K562 (cell line): ENCODE measurements at regions not wholly inside any gene's neighbourhood (a gene's known extent, or its start where the extent isn't known, plus 50 kb on each side); places are given as distances from the start of the nearest gene placed in this dataset.

Source experiments
- ARHGAP35 ChIP-seq: fragments of 450-650 bp; IDR thresholded peaks from 2 replicates; pipeline ENCODE4 v1.6.1; 2018; ENCODE audit not compliant: partially characterized antibody
- ESRRA ChIP-seq: fragments of 450-650 bp; IDR thresholded peaks from 2 replicates; pipeline ENCODE4 v1.6.1; 2014; ENCODE audit warnings: low read depth, mild to moderate bottlenecking, moderate library complexity, borderline replicate concordance
- EWSR1 ChIP-seq: fragments of 450-650 bp; IDR thresholded peaks from 2 replicates; pipeline ENCODE4 v1.6.1; 2018; ENCODE audit warnings: borderline replicate concordance, mild to moderate bottlenecking, low read depth, moderate library complexity; ENCODE audit not compliant: partially characterized antibody
- GABPA ChIP-seq: fragments of 200-800 bp; sonication (Bioruptor generic); conservative IDR thresholded peaks from 2 replicates; pipeline ENCODE4 v1.6.1; 2016; ENCODE audit warnings: low read depth, missing genetic modification characterization, missing compliant biosample characterization
- GTF2E2 ChIP-seq: fragments of 200-800 bp; sonication (Bioruptor generic); IDR thresholded peaks from 2 replicates; pipeline ENCODE4 v1.6.1; 2016; ENCODE audit warnings: missing genetic modification characterization, missing compliant biosample characterization
- MECOM ChIP-seq: fragments of 250-450 bp; sonication (Bioruptor Pico); IDR thresholded peaks from 2 replicates; pipeline ENCODE4 v1.8.0; 2022; ENCODE audit warnings: inconsistent platforms
- MTA2 ChIP-seq: fragments of 450-650 bp; IDR thresholded peaks from 2 replicates; pipeline ENCODE4 v1.6.1; 2016; ENCODE audit warnings: low read depth
- PPARD ChIP-seq: fragments of 250-450 bp; sonication (Bioruptor Pico); IDR thresholded peaks from 2 replicates; pipeline ENCODE4 v1.8.0; 2022; ENCODE audit warnings: inconsistent platforms, mild to moderate bottlenecking, moderate library complexity
- SPI1 ChIP-seq: IDR thresholded peaks from 2 replicates; pipeline ENCODE4 v1.6.1; 2011; ENCODE audit warnings: low read depth, low read length, control low read depth, borderline replicate concordance
- TAF9B ChIP-seq: fragments of 450-650 bp; IDR thresholded peaks from 2 replicates; pipeline ENCODE4 v1.6.1; 2018; ENCODE audit warnings: mild to moderate bottlenecking; ENCODE audit not compliant: partially characterized antibody
- TF ChIP-seq, protein P1 (sequence below): fragments of 250-450 bp; sonication (Bioruptor Pico); IDR thresholded peaks from 2 replicates; pipeline ENCODE4 v1.8.0; 2022; ENCODE audit warnings: moderate library complexity, mild to moderate bottlenecking, inconsistent platforms
- TF ChIP-seq, protein P2 (sequence below): sonication (generic); formaldehyde crosslinking; IDR thresholded peaks from 2 replicates; pipeline ENCODE4 v1.8.0; 2022; ENCODE audit warnings: mild to moderate bottlenecking, missing genetic modification reagents
- TF ChIP-seq, protein P3 (sequence below), 2 experiments: IDR thresholded peaks; 2 replicates each; pipeline ENCODE4 v1.6.1; 2012; ENCODE audit warnings: improper control_type of control experiment in 2 of 2, low read depth in 2 of 2, low read length in 2 of 2, borderline replicate concordance in 1 of 2
- TF ChIP-seq, protein P4 (sequence below): fragments of 450-650 bp; IDR thresholded peaks from 2 replicates; pipeline ENCODE4 v1.6.1; 2014; ENCODE audit warnings: low read depth, mild to moderate bottlenecking, moderate library complexity, borderline replicate concordance
- TF ChIP-seq, protein P5 (sequence below), 2 experiments: fragments of 450-650 bp; formaldehyde crosslinking in 1 of 2; IDR thresholded peaks; 2 replicates each; pipeline versions ENCODE4 v1.4.0 to v1.6.1; 2014 to 2020; ENCODE audit warnings: mild to moderate bottlenecking in 2 of 2, borderline replicate concordance in 1 of 2, low read depth in 1 of 2

DNA sequence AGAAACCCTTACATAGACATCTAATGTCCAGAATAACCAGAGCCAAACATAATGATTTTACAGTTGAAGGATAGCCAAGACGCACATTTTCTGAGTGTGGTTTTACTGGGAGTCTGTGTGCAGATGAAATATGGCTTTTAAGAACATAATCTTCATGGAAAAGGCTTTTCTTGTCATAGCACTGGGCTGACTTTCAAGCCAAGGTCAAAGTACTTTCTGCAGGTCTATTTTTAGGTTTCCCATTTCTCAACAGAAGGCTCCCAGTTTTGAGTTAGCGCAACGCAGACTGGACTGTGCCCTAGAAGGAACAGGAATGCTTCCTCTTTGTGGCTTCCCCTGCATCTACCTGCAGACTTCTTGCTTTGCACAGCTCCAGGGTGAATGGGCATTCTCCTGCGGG lies 92.3 kb upstream of the UPP2 start (continued):
- TF ChIP-seq, protein P1, sequence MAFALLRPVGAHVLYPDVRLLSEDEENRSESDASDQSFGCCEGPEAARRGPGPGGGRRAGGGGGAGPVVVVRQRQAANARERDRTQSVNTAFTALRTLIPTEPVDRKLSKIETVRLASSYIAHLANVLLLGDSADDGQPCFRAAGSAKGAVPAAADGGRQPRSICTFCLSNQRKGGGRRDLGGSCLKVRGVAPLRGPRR (CRISPR knock-in tag) = no peak
- TF ChIP-seq ESRRA (peak; percentile 86), SPI1 (0 out of 2 replicates have a peak, but pooled peaks have one; percentile 9), TAF9B (no peak), ARHGAP35 (no peak), MECOM (CRISPR knock-in tag) (no peak), MTA2 (no peak), GABPA (no peak), PPARD (CRISPR knock-in tag) (no peak), EWSR1 (no peak), GTF2E2 (tag) (no peak)
- TF ChIP-seq, protein P2, sequence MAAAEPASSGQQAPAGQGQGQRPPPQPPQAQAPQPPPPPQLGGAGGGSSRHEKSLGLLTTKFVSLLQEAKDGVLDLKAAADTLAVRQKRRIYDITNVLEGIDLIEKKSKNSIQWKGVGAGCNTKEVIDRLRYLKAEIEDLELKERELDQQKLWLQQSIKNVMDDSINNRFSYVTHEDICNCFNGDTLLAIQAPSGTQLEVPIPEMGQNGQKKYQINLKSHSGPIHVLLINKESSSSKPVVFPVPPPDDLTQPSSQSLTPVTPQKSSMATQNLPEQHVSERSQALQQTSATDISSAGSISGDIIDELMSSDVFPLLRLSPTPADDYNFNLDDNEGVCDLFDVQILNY (CRISPR knock-in tag) = no peak
- TF ChIP-seq, protein P3, sequence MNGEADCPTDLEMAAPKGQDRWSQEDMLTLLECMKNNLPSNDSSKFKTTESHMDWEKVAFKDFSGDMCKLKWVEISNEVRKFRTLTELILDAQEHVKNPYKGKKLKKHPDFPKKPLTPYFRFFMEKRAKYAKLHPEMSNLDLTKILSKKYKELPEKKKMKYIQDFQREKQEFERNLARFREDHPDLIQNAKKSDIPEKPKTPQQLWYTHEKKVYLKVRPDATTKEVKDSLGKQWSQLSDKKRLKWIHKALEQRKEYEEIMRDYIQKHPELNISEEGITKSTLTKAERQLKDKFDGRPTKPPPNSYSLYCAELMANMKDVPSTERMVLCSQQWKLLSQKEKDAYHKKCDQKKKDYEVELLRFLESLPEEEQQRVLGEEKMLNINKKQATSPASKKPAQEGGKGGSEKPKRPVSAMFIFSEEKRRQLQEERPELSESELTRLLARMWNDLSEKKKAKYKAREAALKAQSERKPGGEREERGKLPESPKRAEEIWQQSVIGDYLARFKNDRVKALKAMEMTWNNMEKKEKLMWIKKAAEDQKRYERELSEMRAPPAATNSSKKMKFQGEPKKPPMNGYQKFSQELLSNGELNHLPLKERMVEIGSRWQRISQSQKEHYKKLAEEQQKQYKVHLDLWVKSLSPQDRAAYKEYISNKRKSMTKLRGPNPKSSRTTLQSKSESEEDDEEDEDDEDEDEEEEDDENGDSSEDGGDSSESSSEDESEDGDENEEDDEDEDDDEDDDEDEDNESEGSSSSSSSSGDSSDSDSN (IDR thresholded peaks at IDR 0.05; ENCODE audit: borderline replicate concordance in 1 of 2, low read depth in 2 of 2, low read length in 2 of 2) = no peak
- TF ChIP-seq, protein P4, sequence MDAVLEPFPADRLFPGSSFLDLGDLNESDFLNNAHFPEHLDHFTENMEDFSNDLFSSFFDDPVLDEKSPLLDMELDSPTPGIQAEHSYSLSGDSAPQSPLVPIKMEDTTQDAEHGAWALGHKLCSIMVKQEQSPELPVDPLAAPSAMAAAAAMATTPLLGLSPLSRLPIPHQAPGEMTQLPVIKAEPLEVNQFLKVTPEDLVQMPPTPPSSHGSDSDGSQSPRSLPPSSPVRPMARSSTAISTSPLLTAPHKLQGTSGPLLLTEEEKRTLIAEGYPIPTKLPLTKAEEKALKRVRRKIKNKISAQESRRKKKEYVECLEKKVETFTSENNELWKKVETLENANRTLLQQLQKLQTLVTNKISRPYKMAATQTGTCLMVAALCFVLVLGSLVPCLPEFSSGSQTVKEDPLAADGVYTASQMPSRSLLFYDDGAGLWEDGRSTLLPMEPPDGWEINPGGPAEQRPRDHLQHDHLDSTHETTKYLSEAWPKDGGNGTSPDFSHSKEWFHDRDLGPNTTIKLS = no peak
- TF ChIP-seq, protein P5, sequence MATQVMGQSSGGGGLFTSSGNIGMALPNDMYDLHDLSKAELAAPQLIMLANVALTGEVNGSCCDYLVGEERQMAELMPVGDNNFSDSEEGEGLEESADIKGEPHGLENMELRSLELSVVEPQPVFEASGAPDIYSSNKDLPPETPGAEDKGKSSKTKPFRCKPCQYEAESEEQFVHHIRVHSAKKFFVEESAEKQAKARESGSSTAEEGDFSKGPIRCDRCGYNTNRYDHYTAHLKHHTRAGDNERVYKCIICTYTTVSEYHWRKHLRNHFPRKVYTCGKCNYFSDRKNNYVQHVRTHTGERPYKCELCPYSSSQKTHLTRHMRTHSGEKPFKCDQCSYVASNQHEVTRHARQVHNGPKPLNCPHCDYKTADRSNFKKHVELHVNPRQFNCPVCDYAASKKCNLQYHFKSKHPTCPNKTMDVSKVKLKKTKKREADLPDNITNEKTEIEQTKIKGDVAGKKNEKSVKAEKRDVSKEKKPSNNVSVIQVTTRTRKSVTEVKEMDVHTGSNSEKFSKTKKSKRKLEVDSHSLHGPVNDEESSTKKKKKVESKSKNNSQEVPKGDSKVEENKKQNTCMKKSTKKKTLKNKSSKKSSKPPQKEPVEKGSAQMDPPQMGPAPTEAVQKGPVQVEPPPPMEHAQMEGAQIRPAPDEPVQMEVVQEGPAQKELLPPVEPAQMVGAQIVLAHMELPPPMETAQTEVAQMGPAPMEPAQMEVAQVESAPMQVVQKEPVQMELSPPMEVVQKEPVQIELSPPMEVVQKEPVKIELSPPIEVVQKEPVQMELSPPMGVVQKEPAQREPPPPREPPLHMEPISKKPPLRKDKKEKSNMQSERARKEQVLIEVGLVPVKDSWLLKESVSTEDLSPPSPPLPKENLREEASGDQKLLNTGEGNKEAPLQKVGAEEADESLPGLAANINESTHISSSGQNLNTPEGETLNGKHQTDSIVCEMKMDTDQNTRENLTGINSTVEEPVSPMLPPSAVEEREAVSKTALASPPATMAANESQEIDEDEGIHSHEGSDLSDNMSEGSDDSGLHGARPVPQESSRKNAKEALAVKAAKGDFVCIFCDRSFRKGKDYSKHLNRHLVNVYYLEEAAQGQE (IDR thresholded peaks at IDR 0.05; ENCODE audit: borderline replicate concordance) = peak; percentile 16; the same call in 1 of the 2 replicates
- TF ChIP-seq, protein P5 (CRISPR knock-in tag; IDR thresholded peaks at IDR 0.05; ENCODE audit: low read depth) = no peak
